ENCODE measurements at regions not wholly inside any gene's neighbourhood (a gene's known extent, or its start where the extent isn't known, plus 50 kb on each side); places are given as distances from the start of the nearest gene placed in this dataset.
"Not testable (repeated sequence)": the region's sequence is repeated elsewhere in the genome, so short reads cannot be mapped to it uniquely, and the experiment has no call there.

DNA sequence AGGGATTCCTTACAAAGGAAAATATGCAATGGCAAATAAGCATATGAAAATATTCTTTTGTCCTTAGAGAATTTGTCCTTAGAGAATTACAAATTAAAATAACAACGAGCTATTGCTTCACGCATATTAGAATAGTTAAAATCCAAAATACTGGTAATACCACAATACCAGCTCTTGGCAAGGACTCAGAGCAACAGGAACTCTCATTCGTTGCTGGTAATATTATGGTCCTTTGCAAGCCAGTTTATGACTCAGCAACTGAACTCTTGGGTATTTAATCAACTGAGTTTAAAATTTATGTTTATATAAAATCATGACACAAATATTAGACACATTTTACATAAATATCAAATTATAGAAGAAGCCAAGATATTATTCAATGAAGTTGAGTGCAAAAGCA is 1730.4 kb downstream of the SI start:
- no peak for DNase-seq

- no peak for DNase-seq
These were observed 1742.9 kb downstream of the SI start for GRCh38 chr3:163335429-163335828.

GRCh38 chr3:163328680-163329079 is 1749.6 kb downstream of the SI start:
- DNase-seq: no peak

- DNase-seq: no peak
These were observed 1751.2 kb downstream of the SI start for GRCh38 chr3:163327086-163327485.

- no peak for DNase-seq
These were observed 1762.5 kb downstream of the SI start for GRCh38 chr3:163315786-163316185.

DNA sequence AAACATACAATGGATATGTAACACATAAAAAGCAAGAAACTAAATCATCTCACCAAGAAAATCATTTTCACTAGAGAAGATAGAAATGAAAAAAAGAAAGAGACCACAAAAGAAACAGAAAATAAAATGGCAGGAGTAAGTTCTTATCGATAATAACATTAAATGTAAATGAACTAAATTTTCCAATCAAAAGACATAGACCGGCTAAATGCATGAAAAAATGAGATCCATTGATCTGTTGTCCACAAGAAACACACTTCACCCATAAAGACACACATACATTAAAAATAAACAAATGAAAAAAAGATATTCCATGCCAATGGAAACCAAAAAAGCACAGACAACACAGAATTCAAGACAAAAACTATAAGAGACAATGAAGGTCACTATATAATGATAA is 1771.9 kb downstream of the SI start:
- no peak for DNase-seq

- no peak for DNase-seq
These were observed 1777.1 kb downstream of the OTOL1 start for GRCh38 chr3:163273694-163274093.

DNA sequence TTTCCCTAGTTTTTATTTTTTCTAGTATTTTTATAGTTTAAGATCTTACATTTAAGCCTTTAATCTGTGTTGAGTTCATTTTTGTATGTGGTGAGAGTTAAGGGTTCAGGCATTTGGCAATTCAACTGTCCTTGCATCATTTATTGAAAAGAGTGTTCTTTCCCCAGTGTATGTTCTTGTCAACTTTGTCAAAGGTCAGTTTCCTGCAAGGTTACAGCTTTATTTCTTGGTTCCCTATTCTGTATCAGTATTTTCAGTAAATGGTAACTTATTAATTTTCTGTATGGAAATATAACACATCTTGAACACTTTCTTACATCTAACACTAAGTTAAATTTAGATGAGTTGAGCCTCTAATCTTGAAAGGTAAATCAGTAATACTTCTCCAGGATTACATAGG is 1770.1 kb downstream of the OTOL1 start:
- no peak for DNase-seq

DNA sequence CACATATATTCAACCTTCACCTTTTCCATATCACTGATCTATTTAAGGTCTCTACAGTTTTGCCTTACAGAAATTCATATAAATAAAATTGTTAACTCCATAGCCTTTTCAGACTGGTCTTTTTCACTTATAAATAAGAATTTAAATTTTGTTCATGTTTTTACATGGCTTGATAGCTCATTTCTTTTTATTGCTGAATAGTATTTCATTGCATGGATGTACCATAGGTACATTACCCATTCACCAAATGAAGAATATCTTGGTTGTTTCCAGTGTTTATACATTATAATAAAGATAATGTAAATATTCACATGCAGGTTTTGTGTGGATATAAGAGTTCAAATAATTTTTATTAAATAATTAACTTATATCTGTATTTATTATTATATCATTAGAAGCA is 1765.0 kb downstream of the OTOL1 start:
- no peak for DNase-seq

DNA sequence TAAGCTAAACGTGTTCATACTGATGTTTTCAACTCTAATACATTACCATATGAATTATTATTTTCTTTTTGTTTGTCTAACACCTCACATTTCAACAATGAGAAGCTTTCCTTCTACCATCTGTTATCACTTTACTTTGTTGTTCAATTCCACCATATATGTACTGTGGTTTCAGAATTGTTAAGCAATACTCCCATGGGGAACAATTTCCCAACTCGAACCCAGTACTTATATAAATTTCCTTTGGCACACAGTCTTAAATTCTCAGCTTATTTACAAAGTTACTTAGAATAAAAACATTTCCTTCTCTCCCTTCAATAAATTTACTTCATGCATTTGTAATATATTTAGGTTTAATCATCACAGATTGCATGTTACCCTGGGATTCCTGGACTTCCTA is 1764.4 kb downstream of the OTOL1 start:
- no peak for DNase-seq

DNA sequence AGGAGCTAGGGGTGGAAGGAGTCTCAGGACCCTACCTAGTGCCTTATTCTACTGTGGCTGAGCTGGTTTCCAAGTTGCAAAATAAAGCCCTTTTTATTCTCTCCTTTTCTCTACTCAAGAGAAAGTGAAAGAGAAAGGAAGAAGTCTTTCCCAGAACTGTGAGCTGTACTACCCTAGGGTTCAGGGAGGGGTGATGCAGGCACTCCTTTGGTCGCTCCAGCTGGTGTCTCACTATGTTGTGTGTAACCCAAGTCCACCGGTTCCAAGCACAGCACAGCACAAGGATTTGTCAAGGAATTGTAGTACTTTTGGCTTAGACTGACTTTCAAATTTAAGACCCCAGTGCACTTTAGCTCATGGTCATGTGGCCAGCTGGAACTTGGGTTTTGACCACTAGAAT is 1721.7 kb downstream of the OTOL1 start:
- DNase-seq: no peak

GRCh38 chr3:163213838-163214237 is 1717.2 kb downstream of the OTOL1 start:
- DNase-seq: no peak

DNA sequence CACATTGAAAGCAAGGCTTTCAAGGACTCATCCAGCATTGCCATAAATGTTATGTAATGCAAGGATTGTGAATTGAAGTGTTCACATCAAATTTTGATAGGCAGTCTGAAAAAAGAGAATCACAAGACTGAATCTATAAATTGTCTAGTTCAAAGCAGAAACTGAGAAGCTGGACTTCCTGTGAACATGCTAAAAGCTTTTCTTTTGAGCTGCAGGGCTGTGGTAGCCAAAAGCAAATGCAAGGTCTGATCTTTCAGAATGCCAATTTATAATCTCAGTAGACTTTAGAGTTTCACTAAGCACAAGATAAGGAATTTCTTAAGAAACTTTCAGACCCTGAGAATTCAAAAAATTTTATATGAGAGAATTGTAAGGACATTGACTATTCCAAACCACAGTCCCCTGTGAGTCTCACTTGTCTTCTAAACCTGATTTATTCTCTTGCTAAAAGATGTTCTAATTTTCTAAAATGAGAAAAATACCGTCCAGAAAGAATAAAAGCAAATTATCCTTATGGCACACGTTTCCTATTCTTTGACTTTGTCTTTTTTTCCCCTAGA is 1700.3 kb downstream of the OTOL1 start:
- peak; percentile 3 for DNase-seq

- DNase-seq: no peak
These were observed 1699.6 kb downstream of the OTOL1 start for GRCh38 chr3:163196245-163196644.

GRCh38 chr3:163185721-163186350 is 1689.2 kb downstream of the OTOL1 start:
- DNase-seq: no peak

GRCh38 chr3:163175970-163176369 is 1679.4 kb downstream of the OTOL1 start:
- no peak for DNase-seq

- DNase-seq: not testable (repeated sequence)
These were observed 1675.9 kb downstream of the OTOL1 start for GRCh38 chr3:163172513-163172912.

DNA sequence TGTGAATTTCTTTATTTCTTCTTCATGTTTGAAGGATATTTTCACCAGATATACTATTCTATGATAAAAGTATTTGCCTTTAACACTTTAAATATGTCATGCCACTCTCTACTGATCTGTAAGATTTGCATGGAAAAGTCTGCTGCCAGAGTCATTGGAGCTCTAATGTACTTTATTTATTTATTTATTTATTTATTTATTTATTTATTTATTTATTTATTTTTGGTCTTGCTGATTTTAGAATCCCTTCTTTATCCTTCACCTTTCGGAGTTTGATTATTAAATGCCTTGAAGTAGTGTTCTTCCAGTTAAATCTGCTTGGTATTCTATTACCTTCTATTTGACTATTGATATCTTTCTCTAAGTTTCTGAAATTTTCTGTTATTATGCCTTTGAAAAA is 1669.6 kb downstream of the OTOL1 start:
- DNase-seq: no peak

DNA sequence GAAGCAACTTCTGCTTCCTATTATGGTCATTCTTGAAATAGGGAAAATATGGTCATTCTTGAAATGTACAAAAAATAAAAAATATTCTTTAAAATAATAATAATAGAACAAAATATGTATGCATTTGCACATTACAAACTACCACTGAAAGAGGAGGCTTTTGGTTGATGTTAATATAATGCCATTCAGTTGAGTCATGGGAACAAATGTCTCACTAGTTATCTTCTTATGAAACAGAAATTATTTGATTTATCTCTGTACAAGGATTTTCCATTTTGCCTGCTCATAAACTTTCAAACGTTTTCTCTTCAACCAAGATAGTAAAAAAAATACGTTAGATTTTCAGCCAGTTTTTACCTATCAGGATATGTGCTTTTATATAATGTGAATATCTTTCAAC is 1662.7 kb downstream of the OTOL1 start:
- DNase-seq: no peak

GRCh38 chr3:163139600-163139999 is 1643.0 kb downstream of the OTOL1 start:
- no peak for DNase-seq

- DNase-seq: no peak
These were observed 1641.7 kb downstream of the OTOL1 start for GRCh38 chr3:163138258-163138657.

GRCh38 chr3:163132111-163132510 is 1635.5 kb downstream of the OTOL1 start:
- DNase-seq: no peak

DNA sequence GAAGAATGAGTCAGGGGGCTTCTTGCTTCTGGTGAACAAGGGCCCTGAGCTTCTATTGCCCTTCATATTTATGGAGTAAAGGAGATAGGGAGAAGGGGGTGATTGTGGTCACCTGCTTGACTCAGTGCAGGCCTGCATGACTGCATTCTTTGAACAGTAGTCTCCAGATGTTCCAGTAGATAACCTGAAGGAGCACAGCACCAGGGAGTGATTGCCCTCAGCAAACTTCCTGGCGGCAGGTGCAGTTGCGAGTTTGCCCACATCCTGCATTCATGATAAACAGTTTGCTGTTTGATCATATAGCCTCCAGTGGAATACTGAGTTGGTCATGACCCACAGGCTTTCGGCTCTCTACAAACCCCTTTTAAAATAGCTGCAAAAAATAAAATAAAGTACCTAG is 1632.7 kb downstream of the OTOL1 start:
- DNase-seq: no peak

GRCh38 chr3:163126115-163126514 is 1629.5 kb downstream of the OTOL1 start:
- DNase-seq: no peak

All from retina (tissue), 1 donor.